Fibroblast of villous mesenchyme (primary cell): ENCODE measurements at regions not wholly inside any gene's neighbourhood (a gene's known extent, or its start where the extent isn't known, plus 50 kb on each side); places are given as distances from the start of the nearest gene placed in this dataset.

Experiments
- DNase-seq: peaks from one replicate; pipeline ENCODE4 v3.0.0-alpha.2; 2010; ENCODE audit warnings: low read depth
- H3K4me3 ChIP-seq: 2 replicates; pipeline ENCODE4 v1.5.1; 2011; ENCODE audit warnings: low read depth, mild to moderate bottlenecking, low read length
- TF ChIP-seq, protein P1 (sequence below): IDR thresholded peaks from 2 replicates; pipeline ENCODE4 v1.5.1; 2012; ENCODE audit warnings: low read depth, mild to moderate bottlenecking, low read length; ENCODE audit not compliant: insufficient read depth

DNA sequence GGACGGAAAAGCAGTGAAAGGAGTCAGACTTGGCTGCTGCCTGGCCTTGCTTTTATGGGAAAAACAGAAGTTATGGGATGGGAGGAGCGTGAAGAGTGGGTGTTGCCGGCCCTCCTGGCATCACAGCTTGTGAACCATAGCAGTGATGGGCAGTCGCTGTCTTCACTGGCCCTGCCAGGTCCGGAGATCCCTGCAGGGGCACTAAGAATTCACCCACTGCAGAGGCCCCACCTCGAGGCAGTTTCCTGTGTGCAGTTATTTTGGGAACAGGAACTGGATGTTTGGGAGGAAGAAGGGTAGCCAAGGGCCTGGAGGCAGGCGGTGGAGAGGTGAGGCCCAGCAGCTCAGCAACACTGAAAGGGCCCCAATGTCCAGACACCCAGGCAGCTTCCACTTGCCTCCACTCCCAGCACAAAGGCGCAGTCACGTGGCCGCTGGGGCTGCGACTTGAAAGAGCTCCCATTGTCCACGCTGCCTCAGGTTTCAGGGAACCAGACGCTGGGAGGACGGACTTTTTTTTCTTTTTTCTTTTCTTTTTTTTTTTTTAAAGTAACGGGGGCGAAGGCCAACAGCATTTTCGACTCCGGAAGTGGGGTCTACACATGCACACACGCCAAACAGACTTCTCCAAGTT lies 255.6 kb downstream of the ZNF621 start:
- H3K4me3 ChIP-seq = no peak overlapping the region
- TF ChIP-seq, protein P1, sequence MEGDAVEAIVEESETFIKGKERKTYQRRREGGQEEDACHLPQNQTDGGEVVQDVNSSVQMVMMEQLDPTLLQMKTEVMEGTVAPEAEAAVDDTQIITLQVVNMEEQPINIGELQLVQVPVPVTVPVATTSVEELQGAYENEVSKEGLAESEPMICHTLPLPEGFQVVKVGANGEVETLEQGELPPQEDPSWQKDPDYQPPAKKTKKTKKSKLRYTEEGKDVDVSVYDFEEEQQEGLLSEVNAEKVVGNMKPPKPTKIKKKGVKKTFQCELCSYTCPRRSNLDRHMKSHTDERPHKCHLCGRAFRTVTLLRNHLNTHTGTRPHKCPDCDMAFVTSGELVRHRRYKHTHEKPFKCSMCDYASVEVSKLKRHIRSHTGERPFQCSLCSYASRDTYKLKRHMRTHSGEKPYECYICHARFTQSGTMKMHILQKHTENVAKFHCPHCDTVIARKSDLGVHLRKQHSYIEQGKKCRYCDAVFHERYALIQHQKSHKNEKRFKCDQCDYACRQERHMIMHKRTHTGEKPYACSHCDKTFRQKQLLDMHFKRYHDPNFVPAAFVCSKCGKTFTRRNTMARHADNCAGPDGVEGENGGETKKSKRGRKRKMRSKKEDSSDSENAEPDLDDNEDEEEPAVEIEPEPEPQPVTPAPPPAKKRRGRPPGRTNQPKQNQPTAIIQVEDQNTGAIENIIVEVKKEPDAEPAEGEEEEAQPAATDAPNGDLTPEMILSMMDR = no peak
- DNase-seq = peak; percentile 23

DNA sequence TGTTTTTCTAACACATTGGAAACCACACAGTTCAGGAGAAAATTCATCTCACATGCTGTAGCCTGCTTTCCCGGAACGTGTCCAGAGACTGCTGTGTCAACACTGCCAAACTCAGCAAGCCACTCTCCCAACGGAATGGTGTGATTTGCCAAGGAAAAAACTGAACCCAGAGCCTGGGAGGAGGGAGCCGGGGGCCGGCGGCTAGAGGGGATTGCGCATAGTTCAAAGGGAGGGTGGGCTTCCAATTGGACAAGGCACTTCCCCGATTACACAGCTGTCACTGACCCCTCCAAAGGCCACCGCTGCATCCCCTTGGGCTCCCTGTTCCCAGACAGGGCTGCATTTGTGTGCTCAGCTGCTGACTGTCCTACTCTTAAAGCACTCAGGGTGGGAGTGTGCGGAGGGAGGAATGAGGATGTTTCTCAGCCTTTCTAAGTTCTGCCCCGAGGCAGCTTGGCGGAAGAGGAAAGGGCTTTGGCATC lies 256.2 kb downstream of the ZNF621 start:
- H3K4me3 ChIP-seq = no peak overlapping the region
- peak; percentile 35 for DNase-seq
- TF ChIP-seq, protein P1 = no peak

DNA sequence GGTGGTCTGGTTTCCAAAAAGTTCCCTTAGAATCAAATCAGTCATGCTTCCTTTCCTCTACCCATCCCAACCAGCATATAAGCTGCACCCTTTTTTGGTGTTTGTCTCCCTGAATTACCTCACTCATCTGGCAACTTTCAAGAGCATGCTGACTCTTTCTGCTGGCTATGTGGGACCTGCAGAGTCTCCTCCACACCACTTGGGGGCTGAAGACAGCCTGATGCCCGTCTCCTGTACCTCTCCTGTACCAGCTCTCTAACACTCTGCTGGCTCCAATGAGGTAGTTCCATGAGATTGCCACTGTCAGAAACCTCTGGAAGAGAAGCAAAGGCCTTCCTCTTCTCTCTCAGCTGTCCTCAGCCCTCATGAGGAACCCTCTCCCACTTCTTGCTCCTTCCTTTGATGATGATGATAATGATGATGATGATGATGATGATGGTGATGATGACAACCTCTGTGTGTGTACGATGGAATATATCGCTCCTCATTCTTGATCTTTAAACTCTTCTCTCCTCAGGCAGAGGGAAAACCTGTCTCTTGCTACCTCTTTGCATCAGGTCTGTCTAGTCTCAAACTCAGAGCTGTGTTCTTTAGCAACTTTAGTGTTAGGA lies 257.5 kb downstream of the ZNF621 start:
- H3K4me3 ChIP-seq = no peak overlapping the region
- TF ChIP-seq, protein P1 = peak; percentile 21
- DNase-seq = no peak

DNA sequence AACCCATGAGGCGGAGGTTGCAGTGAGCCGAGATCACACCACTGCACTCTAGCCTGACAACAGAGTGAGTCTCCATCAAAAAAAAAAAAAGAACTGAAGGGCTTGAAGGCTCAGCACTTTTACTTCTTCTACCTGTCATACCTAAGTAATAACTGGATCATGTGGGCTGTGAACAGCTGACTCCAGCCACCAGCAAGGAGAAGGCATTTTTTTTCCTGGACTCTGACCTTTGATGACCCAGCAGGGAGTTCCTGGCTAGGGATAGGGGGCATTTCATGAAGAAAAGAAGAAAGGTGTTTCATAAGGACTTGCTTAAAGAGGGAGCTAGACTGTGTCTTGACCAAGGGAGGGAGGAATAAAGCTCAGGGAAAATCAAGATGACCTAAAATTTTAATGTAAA lies 266.0 kb downstream of the ZNF621 start:
- no peak overlapping the region for H3K4me3 ChIP-seq
- DNase-seq = no peak
- TF ChIP-seq, protein P1 = no peak

DNA sequence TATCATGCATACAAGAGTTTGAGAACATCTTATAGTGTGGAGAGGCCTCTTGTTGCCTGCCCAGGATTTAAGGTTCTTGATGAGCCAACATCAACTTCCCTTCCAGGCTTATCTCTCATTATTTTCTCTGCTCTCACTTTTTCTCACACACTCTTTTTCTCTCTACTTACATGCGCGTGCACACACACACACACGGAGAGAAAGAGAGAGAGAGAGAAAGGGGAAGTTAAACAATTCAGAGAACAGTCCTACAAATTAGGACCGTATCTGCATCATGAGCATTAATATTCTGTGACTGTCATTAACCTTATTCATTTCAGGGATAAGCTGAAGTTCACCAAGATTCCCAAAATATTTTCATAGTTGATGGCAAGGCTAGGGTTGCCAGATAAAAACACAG lies 269.0 kb downstream of the ZNF621 start:
- DNase-seq = no peak
- no peak overlapping the region for H3K4me3 ChIP-seq
- TF ChIP-seq, protein P1 = no peak

DNA sequence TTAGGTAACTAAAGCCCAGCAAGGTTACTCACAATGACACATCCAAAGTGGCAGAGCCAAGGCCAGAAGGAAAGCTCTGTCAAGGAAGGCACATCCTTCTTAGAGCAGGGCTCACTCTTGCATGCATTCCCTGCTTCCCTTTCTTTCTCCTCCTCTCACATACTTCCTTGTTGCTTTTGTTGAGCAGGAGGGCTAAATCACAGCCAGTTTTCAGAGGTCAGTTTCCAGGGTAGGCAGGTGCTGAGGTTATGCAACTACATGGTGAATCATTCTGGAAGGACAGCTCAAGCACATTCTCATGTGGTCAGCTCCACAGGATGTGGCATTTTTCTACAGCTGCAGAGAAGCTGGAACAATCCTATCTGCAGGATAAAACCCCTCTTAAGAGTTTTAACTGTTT lies 275.6 kb downstream of the ZNF621 start:
- H3K4me3 ChIP-seq = no peak overlapping the region
- TF ChIP-seq, protein P1 = no peak
- DNase-seq = peak; percentile 95
